ENCODE measurements at regions not wholly inside any gene's neighbourhood (a gene's known extent, or its start where the extent isn't known, plus 50 kb on each side); places are given as distances from the start of the nearest gene placed in this dataset.

DNA sequence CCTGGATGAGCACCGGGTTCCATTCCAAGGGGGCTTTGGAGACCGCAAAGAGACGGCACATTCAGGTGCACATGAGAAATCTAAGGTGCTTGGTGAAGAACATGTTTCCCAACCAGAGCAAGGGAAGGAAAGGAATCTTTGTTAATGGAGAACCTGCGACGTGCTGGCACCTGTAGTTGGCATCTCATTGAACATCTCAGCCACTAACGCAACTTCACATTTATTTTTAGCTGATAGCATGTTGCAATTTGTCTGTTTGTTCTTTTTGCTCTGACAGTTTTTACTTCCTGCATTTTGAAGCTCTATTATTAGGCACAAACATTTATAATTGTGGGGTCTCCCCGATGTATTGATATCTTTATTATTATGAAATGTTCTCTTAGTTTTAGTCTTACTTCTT, 316.7 kb downstream of the TCERG1L start:
- no peak overlapping the region for H3K27ac ChIP-seq (ENCODE audit: low read length)
- no peaks in the 10 kb centered on the region for H3K4me1 ChIP-seq (ENCODE audit: control insufficient read depth, insufficient read depth, low read length)
- no peaks in the 10 kb centered on the region for H3K36me3 ChIP-seq (ENCODE audit: control insufficient read depth, insufficient read depth, low read length)
- 100% methylated on average over 2 of the region's 7 CpGs for WGBS (ENCODE audit: insufficient coverage, low lambda C conversion rate)
- no peak overlapping the region for H3K4me3 ChIP-seq (ENCODE audit: low read length)
- H3K9me3 ChIP-seq (ENCODE audit: control insufficient read depth, low read depth, low read length) = no peaks in the 10 kb centered on the region
- DNase-seq = no peak
- H3K27me3 ChIP-seq (ENCODE audit: control insufficient read depth, insufficient read depth, low read length) = no peaks in the 10 kb centered on the region

GRCh38 chr10:130997267-130998045, 314.1 kb downstream of the TCERG1L start:
- no peaks in the 10 kb centered on the region for H3K4me1 ChIP-seq (ENCODE audit: control insufficient read depth, insufficient read depth, low read length)
- H3K27me3 ChIP-seq (ENCODE audit: control insufficient read depth, insufficient read depth, low read length) = no peaks in the 10 kb centered on the region
- no peak overlapping the region for H3K27ac ChIP-seq (ENCODE audit: low read length)
- WGBS (ENCODE audit: insufficient coverage, low lambda C conversion rate) = no CpG with 5 or more reads among the region's 8 CpGs
- no peak for DNase-seq
- no peaks in the 10 kb centered on the region for H3K36me3 ChIP-seq (ENCODE audit: control insufficient read depth, insufficient read depth, low read length)
- no peak overlapping the region for H3K4me3 ChIP-seq (ENCODE audit: low read length)
- no peaks in the 10 kb centered on the region for H3K9me3 ChIP-seq (ENCODE audit: control insufficient read depth, low read depth, low read length)

GRCh38 chr10:130998046-130998435, 313.5 kb downstream of the TCERG1L start:
- H3K27ac ChIP-seq (ENCODE audit: low read length) = no peak overlapping the region
- peak in 1 of 2 donors; percentile 5 for DNase-seq
- WGBS (ENCODE audit: insufficient coverage, low lambda C conversion rate) = no CpG with 5 or more reads among the region's 5 CpGs
- no peaks in the 10 kb centered on the region for H3K4me1 ChIP-seq (ENCODE audit: control insufficient read depth, insufficient read depth, low read length)
- no peaks in the 10 kb centered on the region for H3K36me3 ChIP-seq (ENCODE audit: control insufficient read depth, insufficient read depth, low read length)
- no peaks in the 10 kb centered on the region for H3K9me3 ChIP-seq (ENCODE audit: control insufficient read depth, low read depth, low read length)
- H3K4me3 ChIP-seq (ENCODE audit: low read length) = no peak overlapping the region
- H3K27me3 ChIP-seq (ENCODE audit: control insufficient read depth, insufficient read depth, low read length) = no peaks in the 10 kb centered on the region

DNA sequence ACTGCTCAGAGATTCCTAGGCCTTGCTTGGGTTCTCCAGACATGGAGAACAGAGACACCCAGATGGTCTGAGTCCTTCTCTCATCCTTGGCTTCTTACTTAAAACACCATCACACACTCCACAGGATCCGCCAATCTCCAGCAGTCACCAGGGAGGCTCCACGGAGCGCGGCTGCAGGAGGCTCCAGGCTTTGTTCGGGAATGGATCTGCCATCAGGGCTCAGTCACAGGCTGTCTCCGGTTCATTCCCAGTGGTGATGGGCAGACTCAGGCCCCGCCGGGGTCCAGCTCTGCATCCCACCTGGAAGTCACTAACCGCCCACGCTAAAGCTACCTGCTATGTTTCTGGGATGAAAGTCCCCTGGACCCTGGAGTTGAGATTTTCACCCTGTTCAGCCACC, 312.9 kb downstream of the TCERG1L start:
- no peak for DNase-seq
- Histone ChIP-seq H3K4me3 (ENCODE audit: low read length) (no peak overlapping the region), H3K36me3 (ENCODE audit: control insufficient read depth, insufficient read depth, low read length) (no peaks in the 10 kb centered on the region), H3K27me3 (ENCODE audit: control insufficient read depth, insufficient read depth, low read length) (no peaks in the 10 kb centered on the region), H3K4me1 (ENCODE audit: control insufficient read depth, insufficient read depth, low read length) (no peaks in the 10 kb centered on the region), H3K27ac (ENCODE audit: low read length) (no peak overlapping the region), H3K9me3 (ENCODE audit: control insufficient read depth, low read depth, low read length) (no peaks in the 10 kb centered on the region)
- WGBS (ENCODE audit: insufficient coverage, low lambda C conversion rate) = no CpG with 5 or more reads among the region's 10 CpGs

DNA sequence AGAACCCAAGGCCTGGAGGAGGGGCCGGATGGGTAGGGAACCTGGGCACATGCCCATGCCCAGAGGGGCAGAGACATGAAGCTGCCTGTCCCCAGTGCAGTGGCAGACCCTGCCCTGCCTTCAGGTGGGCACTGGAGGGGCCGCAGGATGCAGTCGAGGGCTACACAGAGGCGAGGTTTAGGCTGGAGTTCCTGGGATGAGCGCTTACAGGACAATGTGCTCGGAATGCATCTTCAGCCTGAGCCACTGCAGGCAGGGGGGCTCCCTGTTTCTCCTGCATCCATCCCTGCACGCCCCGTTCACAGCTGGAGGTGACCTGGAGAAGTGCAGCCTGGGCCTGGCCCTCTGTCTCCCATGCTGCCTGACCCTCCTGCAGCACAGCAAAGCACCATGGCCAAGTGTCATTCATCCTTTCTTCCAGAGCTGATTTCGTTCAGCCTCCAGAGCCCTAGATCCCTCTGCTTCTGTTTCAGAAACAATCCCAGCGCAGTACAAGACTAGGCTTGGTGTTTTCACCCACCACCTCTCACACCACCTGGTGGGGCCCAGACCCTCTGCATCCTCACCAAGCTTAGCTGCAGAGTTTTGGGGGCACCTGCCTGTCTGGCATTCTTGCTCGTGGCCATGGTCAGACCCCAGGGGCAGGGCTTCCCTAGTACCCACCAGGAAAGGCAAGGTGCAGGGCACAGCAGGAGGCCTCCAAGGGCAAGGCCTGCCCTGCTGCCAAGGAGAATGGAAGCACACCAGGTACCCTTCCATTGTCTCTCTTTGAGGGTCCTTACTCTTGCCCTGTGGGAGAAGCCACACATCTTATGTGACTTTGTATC, 311.9 kb downstream of the TCERG1L start:
- H3K27me3 ChIP-seq (ENCODE audit: control insufficient read depth, insufficient read depth, low read length) = no peaks in the 10 kb centered on the region
- no peak overlapping the region for H3K27ac ChIP-seq (ENCODE audit: low read length)
- no peaks in the 10 kb centered on the region for H3K36me3 ChIP-seq (ENCODE audit: control insufficient read depth, insufficient read depth, low read length)
- H3K4me1 ChIP-seq (ENCODE audit: control insufficient read depth, insufficient read depth, low read length) = no peaks in the 10 kb centered on the region
- no CpG with 5 or more reads among the region's 11 CpGs for WGBS (ENCODE audit: insufficient coverage, low lambda C conversion rate)
- H3K4me3 ChIP-seq (ENCODE audit: low read length) = no peak overlapping the region
- H3K9me3 ChIP-seq (ENCODE audit: control insufficient read depth, low read depth, low read length) = no peaks in the 10 kb centered on the region
- no peak for DNase-seq

DNA sequence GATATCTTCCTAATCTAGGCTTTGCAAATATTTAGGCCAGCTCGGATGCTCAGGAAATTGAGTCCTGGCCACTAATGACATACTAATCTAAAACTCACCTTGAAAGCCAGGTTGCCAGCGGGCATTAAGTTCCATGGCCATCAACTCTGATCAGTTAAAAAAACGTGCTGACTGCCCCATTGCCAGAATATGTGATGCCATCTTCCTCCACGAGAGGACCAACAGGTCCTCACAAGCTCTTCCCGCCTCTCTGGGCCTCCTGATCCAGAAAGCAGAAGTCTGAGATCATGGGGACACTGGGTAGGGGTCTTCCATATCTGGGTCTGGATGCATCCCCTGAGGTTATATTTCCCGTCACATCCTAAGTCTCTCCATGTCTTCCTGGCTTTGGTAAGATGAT, 311.3 kb downstream of the TCERG1L start:
- DNase-seq = no peak
- Histone ChIP-seq H3K36me3 (ENCODE audit: control insufficient read depth, insufficient read depth, low read length) (no peaks in the 10 kb centered on the region), H3K4me3 (ENCODE audit: low read length) (no peak overlapping the region), H3K9me3 (ENCODE audit: control insufficient read depth, low read depth, low read length) (no peaks in the 10 kb centered on the region), H3K4me1 (ENCODE audit: control insufficient read depth, insufficient read depth, low read length) (no peaks in the 10 kb centered on the region), H3K27me3 (ENCODE audit: control insufficient read depth, insufficient read depth, low read length) (no peaks in the 10 kb centered on the region), H3K27ac (ENCODE audit: low read length) (no peak overlapping the region)
- WGBS (ENCODE audit: insufficient coverage, low lambda C conversion rate) = no CpG with 5 or more reads among the region's 6 CpGs

GRCh38 chr10:131000743-131001142, 310.8 kb downstream of the TCERG1L start:
- DNase-seq = no peak
- no CpG with 5 or more reads among the region's 4 CpGs for WGBS (ENCODE audit: insufficient coverage, low lambda C conversion rate)

GRCh38 chr10:131001438-131001837, 310.1 kb downstream of the TCERG1L start:
- no peak overlapping the region for H3K4me3 ChIP-seq (ENCODE audit: low read length)
- no peaks in the 10 kb centered on the region for H3K4me1 ChIP-seq (ENCODE audit: control insufficient read depth, insufficient read depth, low read length)
- no peaks in the 10 kb centered on the region for H3K27me3 ChIP-seq (ENCODE audit: control insufficient read depth, insufficient read depth, low read length)
- WGBS (ENCODE audit: insufficient coverage, low lambda C conversion rate) = no CpG with 5 or more reads among the region's 9 CpGs
- DNase-seq = no peak
- H3K27ac ChIP-seq (ENCODE audit: low read length) = no peak overlapping the region
- H3K9me3 ChIP-seq (ENCODE audit: control insufficient read depth, low read depth, low read length) = no peaks in the 10 kb centered on the region
- no peaks in the 10 kb centered on the region for H3K36me3 ChIP-seq (ENCODE audit: control insufficient read depth, insufficient read depth, low read length)

More at GRCh38 chr10:131000743-131001142, 310.8 kb downstream of the TCERG1L start:
- H3K27ac ChIP-seq (ENCODE audit: low read length) = no peak overlapping the region
- H3K4me1 ChIP-seq (ENCODE audit: control insufficient read depth, insufficient read depth, low read length) = no peaks in the 10 kb centered on the region
- H3K9me3 ChIP-seq (ENCODE audit: control insufficient read depth, low read depth, low read length) = no peaks in the 10 kb centered on the region
- H3K4me3 ChIP-seq (ENCODE audit: low read length) = no peak overlapping the region
- no peaks in the 10 kb centered on the region for H3K36me3 ChIP-seq (ENCODE audit: control insufficient read depth, insufficient read depth, low read length)
- no peaks in the 10 kb centered on the region for H3K27me3 ChIP-seq (ENCODE audit: control insufficient read depth, insufficient read depth, low read length)

DNA sequence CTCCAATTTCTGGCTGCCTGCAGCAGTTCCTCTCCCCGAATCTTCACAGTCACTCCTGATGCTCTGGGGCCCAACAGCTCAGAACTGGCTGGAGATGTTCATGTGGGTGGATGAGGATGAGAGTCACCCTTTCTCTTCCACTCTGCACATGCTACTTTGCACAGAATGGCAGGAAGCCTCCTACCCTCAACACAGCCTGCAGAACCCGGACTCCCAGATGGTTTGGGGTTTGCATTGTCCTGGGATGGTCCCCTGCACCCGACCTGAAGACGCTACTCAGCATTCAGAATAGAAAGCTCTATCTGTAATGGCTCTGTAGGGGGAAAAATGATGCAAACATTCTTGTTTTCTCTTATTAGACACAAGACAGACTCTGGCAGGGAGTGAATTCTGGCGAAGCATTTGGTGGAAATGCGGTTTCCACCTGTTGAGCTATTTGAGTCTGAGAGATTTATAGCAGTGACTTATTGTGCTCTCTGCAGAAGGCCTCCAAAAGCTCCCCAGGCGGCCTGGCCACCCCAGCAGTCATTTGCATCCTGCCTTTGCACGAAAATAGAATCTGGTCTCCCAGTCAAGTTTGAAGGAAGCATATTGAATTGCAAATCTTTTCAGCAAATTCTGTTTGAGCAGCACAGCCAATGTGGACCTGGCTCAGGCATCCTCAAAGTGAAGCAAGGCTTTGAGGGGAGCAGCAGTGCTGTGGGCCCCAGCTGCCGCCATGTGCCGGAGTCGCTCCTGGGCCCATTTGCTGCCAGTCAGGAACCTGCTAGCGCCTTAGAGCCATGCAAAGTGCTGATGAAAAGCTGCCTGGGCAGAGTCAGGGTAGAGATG, 309.3 kb downstream of the TCERG1L start:
- Histone ChIP-seq H3K4me3 (ENCODE audit: low read length) (no peak overlapping the region), H3K36me3 (ENCODE audit: control insufficient read depth, insufficient read depth, low read length) (no peaks in the 10 kb centered on the region), H3K9me3 (ENCODE audit: control insufficient read depth, low read depth, low read length) (no peaks in the 10 kb centered on the region), H3K27me3 (ENCODE audit: control insufficient read depth, insufficient read depth, low read length) (no peaks in the 10 kb centered on the region), H3K4me1 (ENCODE audit: control insufficient read depth, insufficient read depth, low read length) (no peaks in the 10 kb centered on the region), H3K27ac (ENCODE audit: low read length) (no peak overlapping the region)
- no CpG with 5 or more reads among the region's 12 CpGs for WGBS (ENCODE audit: insufficient coverage, low lambda C conversion rate)
- DNase-seq = no peak

DNA sequence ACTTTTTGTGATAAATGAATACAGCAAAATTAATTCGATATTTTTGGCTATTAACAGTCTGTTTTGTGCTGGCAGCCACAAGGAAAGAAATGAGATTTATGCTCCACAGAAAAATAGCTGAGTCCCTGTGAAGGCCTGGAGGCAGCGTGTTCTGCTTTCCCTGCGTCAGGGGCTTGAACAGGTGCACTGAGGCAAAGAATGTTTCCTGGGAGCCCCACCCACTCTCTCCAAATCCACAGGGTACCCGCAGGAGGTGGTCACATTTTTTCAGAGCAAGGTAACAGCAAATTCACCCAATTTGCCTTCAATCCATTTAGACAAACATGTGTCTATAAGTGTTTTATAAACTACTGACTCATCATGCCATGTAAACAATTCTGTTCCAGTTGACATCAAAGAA, 308.1 kb downstream of the TCERG1L start:
- H3K36me3 ChIP-seq (ENCODE audit: control insufficient read depth, insufficient read depth, low read length) = no peaks in the 10 kb centered on the region
- no CpG with 5 or more reads among the region's 4 CpGs for WGBS (ENCODE audit: insufficient coverage, low lambda C conversion rate)
- DNase-seq = no peak
- no peaks in the 10 kb centered on the region for H3K4me1 ChIP-seq (ENCODE audit: control insufficient read depth, insufficient read depth, low read length)
- no peak overlapping the region for H3K4me3 ChIP-seq (ENCODE audit: low read length)
- H3K27ac ChIP-seq (ENCODE audit: low read length) = no peak overlapping the region
- no peaks in the 10 kb centered on the region for H3K27me3 ChIP-seq (ENCODE audit: control insufficient read depth, insufficient read depth, low read length)
- H3K9me3 ChIP-seq (ENCODE audit: control insufficient read depth, low read depth, low read length) = no peaks in the 10 kb centered on the region
